ENCODE measurements at regions not wholly inside any gene's neighbourhood (a gene's known extent, or its start where the extent isn't known, plus 50 kb on each side); places are given as distances from the start of the nearest gene placed in this dataset.

GRCh38 chr4:81946996-81947395 lies 426.8 kb downstream of the HNRNPD start:
- DNase-seq (ENCODE audit: low spot score) = no peak

- peak; percentile 17 for DNase-seq (ENCODE audit: low spot score)
Observed at GRCh38 chr4:81930506-81931238, 443.1 kb downstream of the HNRNPD start.

GRCh38 chr4:81923140-81923539 lies 450.7 kb downstream of the HNRNPD start:
- DNase-seq (ENCODE audit: low spot score) = no peak

- no peak for DNase-seq (ENCODE audit: low spot score)
Observed at GRCh38 chr4:81922313-81922712, 450.6 kb upstream of the RASGEF1B start.

GRCh38 chr4:81921751-81922159 lies 450.0 kb upstream of the RASGEF1B start:
- DNase-seq (ENCODE audit: low spot score) = no peak

- DNase-seq (ENCODE audit: low spot score) = no peak
Observed at GRCh38 chr4:81919810-81920209, 448.1 kb upstream of the RASGEF1B start.

- DNase-seq (ENCODE audit: low spot score) = no peak
Observed at GRCh38 chr4:81919223-81919622, 447.5 kb upstream of the RASGEF1B start.

- no peak for DNase-seq (ENCODE audit: low spot score)
Observed at GRCh38 chr4:81915430-81915829, 443.7 kb upstream of the RASGEF1B start.

GRCh38 chr4:81914623-81915022 lies 442.9 kb upstream of the RASGEF1B start:
- no peak for DNase-seq (ENCODE audit: low spot score)

- DNase-seq (ENCODE audit: low spot score) = peak; percentile 55
Observed at GRCh38 chr4:81913427-81913879, 441.7 kb upstream of the RASGEF1B start.

- no peak for DNase-seq (ENCODE audit: low spot score)
Observed at GRCh38 chr4:81912376-81913030, 440.8 kb upstream of the RASGEF1B start.

- DNase-seq (ENCODE audit: low spot score) = no peak
Observed at GRCh38 chr4:81906905-81907304, 435.2 kb upstream of the RASGEF1B start.

GRCh38 chr4:81905971-81906370 lies 434.3 kb upstream of the RASGEF1B start:
- DNase-seq (ENCODE audit: low spot score) = peak; percentile 71

- no peak for DNase-seq (ENCODE audit: low spot score)
Observed at GRCh38 chr4:81904121-81904520, 432.4 kb upstream of the RASGEF1B start.

- no peak for DNase-seq (ENCODE audit: low spot score)
Observed at GRCh38 chr4:81903212-81903611, 431.5 kb upstream of the RASGEF1B start.

- DNase-seq (ENCODE audit: low spot score) = no peak
Observed at GRCh38 chr4:81898862-81899504, 427.3 kb upstream of the RASGEF1B start.

GRCh38 chr4:81896936-81897335 lies 425.2 kb upstream of the RASGEF1B start:
- DNase-seq (ENCODE audit: low spot score) = no peak

- no peak for DNase-seq (ENCODE audit: low spot score)
Observed at GRCh38 chr4:81891005-81891996, 419.6 kb upstream of the RASGEF1B start.

- DNase-seq (ENCODE audit: low spot score) = no peak
Observed at GRCh38 chr4:81884986-81885385, 413.3 kb upstream of the RASGEF1B start.

GRCh38 chr4:81883530-81884450 lies 412.1 kb upstream of the RASGEF1B start:
- no peak for DNase-seq (ENCODE audit: low spot score)

- no peak for DNase-seq (ENCODE audit: low spot score)
Observed at GRCh38 chr4:81883004-81883403, 411.3 kb upstream of the RASGEF1B start.

All from activated CD4-positive, alpha-beta T cell treated with anti-CD3 and anti-CD28 coated beads, Interleukin-2, Interleukin-4, amounts not matched to agents 100 ng/mL and 50 ng/mL, durations not matched to agents 16 hours and 8 hours (primary cell).